Mononuclear cell (primary cell): ENCODE measurements at regions not wholly inside any gene's neighbourhood (a gene's known extent, or its start where the extent isn't known, plus 50 kb on each side); places are given as distances from the start of the nearest gene placed in this dataset.

Experiments
- H3K27me3 ChIP-seq: 2 replicates; pipeline ENCODE4 v1.6.0; 2011; ENCODE audit warnings: low read length, control low read depth; ENCODE audit not compliant: insufficient read depth
- H3K4me1 ChIP-seq: 2 replicates; pipeline ENCODE4 v1.5.1; 2011; ENCODE audit warnings: mild to moderate bottlenecking, low read length, control low read depth; ENCODE audit not compliant: insufficient read depth
- H3K4me3 ChIP-seq: 2 replicates; pipeline ENCODE4 v1.5.1; 2011; ENCODE audit warnings: mild to moderate bottlenecking, low read length, moderate library complexity
- H3K9me3 ChIP-seq: 2 replicates; pipeline ENCODE4 v1.5.1; 2011; ENCODE audit warnings: low read depth, mild to moderate bottlenecking, control low read depth, low read length

DNA sequence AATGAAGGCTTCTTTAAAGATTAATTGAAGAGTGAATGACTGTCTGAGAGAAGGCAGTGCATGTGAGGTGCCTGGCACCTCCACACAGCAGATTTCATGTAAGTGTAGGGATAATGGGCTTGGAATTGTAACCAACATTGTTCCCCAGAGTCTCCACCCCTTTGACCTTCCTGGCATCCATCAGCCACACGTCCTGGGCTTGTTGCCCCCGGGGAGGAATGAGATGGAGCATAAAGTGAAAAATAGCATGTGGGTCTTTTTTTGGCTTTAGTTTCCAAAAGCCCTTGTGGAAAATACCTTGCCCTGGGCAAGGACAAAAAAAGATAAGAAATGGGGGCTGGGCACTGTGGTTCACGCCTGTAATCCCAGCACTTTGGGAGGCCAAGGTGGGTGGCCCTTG, 242.2 kb upstream of the ECI2 start:
- Histone ChIP-seq H3K4me3 (no peak overlapping the region), H3K4me1 (no peaks in the 10 kb centered on the region), H3K9me3 (no peaks in the 10 kb centered on the region), H3K27me3 (no peaks in the 10 kb centered on the region)

DNA sequence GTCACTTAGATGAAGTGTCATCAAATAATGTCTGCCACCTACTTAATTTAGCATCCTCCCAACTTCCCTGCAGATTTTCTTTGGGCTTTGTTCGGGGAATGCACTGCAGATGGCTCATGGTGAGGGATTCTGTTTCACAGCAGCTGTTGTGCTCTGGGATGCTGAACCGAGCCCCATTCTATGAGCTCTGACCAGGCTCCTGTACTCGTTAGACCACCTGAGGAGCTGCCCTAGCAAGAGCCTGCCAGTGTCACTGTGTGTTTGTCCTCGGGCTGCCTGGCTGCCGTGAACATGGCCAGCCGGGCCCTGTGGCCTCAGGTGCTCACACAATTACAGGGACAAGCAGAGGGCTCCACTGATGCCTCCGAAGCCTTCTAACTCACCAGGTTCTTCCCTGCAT, 238.8 kb upstream of the ECI2 start:
- Histone ChIP-seq H3K4me3 (no peak overlapping the region), H3K27me3 (no peaks in the 10 kb centered on the region), H3K4me1 (no peaks in the 10 kb centered on the region), H3K9me3 (no peaks in the 10 kb centered on the region)

DNA sequence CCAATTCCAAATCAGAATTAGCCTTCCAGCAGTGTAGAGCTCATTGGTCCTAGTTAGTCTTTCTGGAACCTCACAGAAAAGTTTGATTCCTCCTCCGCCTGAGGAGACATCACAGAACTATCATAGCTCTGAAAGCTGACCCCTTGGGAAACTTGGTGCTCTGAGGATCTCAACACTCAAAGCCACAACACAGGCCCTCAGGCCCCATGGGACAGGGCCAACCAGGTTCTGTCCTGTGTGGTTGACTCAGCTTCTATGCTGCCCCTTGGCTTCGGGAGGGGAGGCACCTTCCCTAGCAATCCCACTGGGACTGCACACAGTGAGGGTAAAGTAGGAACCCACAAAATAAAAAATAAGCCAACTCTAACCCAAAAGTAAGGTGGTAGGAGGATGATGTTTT, 237.5 kb upstream of the ECI2 start:
- H3K4me3 ChIP-seq, result no peak overlapping the region
- H3K9me3 ChIP-seq, result no peaks in the 10 kb centered on the region
- no peaks in the 10 kb centered on the region for H3K27me3 ChIP-seq
- H3K4me1 ChIP-seq, result no peaks in the 10 kb centered on the region

DNA sequence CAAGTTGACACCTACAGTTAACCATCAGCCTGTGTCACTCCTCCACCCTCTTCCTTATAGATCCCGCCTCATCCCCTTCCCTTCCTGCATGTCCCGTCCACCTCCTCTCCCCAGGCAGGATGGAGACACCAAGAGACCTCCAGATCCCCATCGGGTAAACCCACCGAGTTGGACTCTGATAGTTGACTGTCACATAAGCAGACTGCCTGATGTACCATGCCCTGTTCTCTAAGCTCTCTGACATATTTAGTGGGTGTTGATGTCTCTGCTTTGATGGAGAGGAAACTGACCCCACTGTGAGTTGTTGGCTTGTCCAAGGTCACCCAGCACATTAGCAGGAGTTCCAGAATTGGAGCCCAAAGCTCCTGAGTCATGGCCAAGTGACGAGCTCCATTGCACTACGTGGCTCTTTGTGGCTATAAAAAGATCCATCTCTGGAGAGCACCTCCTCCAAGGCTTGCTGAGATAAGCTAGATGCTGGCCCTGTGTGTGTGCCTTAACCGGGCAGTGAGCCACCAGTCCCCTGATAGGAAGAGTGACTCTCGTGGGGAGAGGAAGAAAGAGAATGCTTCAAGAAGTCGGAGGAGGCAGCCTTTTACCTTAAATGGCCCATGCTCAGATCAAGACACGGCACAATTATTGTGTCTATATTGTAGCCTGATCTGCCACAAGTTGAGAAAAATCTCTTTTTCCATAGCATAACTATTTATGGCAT, 236.0 kb upstream of the ECI2 start:
- Histone ChIP-seq H3K4me3 (no peak overlapping the region), H3K4me1 (no peaks in the 10 kb centered on the region), H3K27me3 (no peaks in the 10 kb centered on the region), H3K9me3 (no peaks in the 10 kb centered on the region)

DNA sequence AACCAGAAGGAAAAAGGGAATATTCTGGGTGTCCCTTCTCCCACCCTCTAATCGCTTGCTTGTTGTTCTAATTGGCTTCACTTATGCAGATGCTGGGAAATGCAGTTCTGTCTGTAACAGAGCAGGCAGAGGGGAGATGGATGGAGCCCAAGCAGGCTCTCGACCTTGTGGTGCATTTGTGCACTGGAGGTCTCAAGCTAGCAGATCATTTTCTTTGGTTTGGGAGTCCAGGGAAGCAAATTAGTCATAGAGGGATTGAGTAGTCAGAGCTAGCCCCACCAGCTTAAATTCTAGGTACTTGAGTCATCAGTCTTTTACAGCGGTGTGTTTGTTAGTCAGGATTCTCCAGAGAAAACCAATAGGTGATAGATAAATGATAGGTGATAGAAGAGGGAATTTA, 234.7 kb upstream of the ECI2 start:
- Histone ChIP-seq H3K9me3 (no peaks in the 10 kb centered on the region), H3K27me3 (no peaks in the 10 kb centered on the region), H3K4me3 (no peak overlapping the region), H3K4me1 (no peaks in the 10 kb centered on the region)

DNA sequence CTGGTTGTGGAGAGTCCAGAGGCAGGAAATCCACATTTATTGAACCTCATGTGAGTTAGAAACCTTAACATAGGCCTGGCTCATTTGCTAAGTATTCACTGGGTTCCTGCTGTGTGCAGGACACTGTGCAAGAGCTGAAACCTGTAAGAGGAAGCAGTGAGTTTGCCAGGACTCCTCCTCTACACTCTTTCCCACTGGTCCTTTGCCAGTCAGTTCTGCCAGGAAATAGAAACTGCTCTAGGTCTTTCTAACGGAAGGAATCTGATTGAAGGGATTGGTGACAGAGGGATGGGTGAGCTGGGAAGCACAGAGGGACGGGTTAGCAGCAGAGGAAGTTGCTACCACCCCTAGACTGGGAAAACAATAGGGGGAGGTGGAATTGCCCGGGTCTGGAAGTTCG, 234.2 kb upstream of the ECI2 start:
- no peaks in the 10 kb centered on the region for H3K4me1 ChIP-seq
- H3K4me3 ChIP-seq, result no peak overlapping the region
- no peaks in the 10 kb centered on the region for H3K27me3 ChIP-seq
- H3K9me3 ChIP-seq, result no peaks in the 10 kb centered on the region

DNA sequence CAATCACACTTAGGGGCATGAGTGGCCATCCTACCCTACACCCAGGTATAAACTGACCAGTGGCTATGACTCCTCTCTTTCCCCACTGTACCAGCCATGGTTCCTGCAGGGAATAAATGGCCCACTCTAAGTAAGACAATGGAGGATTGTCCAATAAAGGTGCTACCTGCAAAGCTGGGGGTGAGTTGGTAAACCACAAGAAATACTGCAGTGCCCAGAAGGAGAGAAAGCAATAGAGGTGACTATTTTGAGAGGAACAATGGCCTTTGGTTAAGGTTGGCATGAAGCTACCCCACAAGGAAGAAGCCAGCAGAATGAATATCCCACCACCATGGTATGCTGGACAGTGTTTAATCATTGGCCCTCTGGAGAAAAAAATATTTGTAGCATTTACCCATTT, 233.3 kb upstream of the ECI2 start:
- Histone ChIP-seq H3K4me3 (no peak overlapping the region), H3K4me1 (no peaks in the 10 kb centered on the region), H3K27me3 (no peaks in the 10 kb centered on the region), H3K9me3 (no peaks in the 10 kb centered on the region)

DNA sequence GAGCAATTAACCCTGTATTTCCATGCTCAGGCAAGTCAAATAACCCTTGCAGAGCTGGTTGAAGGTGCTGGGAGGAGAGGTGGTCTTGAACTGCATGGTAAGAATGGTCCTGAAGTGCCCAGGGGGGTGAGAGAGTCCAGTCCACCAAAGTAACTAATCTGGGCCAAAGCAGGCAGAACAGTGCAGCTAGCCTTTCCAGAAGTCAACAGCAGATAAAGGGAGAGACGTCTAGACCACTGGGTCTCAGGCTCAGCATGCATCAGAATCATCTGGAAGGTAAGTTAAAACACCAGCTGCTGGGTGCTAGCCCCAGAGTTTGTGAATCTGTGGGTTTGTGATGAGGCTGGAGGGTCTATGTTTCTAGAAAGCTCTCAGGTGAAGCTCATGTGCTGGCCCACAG, 232.3 kb upstream of the ECI2 start:
- H3K27me3 ChIP-seq, result no peaks in the 10 kb centered on the region
- no peak overlapping the region for H3K4me3 ChIP-seq
- H3K9me3 ChIP-seq, result no peaks in the 10 kb centered on the region
- no peaks in the 10 kb centered on the region for H3K4me1 ChIP-seq

DNA sequence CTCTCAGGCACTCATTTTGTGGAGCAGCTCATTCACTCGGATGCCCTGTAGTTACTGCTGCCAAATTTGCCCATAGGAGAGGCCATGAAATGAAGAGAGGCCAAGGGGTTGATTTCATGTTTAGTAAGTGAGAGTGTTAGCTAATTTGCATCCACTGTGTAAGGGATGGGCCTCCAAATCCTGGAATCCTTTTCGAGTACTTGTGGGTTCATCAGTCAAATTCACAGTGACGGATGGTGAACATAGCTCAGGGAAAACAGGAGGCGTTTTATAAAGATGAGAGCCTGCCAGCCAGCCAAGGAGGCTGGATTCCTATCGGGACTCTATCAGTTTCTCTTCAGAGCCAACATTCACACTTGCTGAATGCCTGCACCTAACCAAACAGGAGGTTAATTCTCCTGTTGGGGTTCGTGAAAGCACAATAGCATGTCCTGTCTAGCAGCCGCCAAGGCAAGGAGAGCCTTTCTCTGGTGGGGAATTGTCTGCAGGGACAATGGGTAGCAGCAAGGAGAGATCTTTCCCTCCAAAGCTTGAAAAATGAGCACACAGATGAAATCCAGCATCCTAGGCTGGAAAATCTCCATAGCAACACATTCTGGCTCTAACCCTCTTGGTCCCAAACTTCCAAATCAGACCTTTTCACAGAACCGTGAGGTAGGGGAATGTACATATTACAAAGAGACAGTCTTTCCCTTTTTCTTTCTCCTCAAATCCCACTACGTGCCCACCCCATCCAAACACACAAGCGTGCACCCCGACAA, 231.4 kb upstream of the ECI2 start:
- Histone ChIP-seq H3K4me3 (no peak overlapping the region), H3K27me3 (no peaks in the 10 kb centered on the region), H3K9me3 (no peaks in the 10 kb centered on the region), H3K4me1 (no peaks in the 10 kb centered on the region)

DNA sequence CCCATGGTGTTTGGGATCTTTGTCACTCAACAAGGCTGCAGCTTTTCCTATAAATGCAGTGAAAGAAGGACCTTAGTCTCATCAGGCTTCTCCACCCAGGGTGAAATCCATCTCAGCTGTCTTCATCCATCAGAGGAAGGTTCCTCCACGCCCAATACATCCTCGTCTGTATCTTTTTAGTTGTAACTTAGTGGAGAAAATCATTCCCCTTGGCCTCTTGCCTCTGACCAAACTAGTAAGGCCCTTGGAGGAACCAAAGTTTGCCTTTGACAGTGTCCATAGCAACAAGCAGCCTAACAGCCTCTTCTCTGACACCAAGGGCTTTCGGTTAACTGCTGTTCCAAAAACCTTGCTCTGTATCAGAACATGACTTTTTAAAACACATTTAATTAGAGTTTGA, 230.3 kb upstream of the ECI2 start:
- no peak overlapping the region for H3K4me3 ChIP-seq
- no peaks in the 10 kb centered on the region for H3K9me3 ChIP-seq
- H3K27me3 ChIP-seq, result no peaks in the 10 kb centered on the region
- no peaks in the 10 kb centered on the region for H3K4me1 ChIP-seq

DNA sequence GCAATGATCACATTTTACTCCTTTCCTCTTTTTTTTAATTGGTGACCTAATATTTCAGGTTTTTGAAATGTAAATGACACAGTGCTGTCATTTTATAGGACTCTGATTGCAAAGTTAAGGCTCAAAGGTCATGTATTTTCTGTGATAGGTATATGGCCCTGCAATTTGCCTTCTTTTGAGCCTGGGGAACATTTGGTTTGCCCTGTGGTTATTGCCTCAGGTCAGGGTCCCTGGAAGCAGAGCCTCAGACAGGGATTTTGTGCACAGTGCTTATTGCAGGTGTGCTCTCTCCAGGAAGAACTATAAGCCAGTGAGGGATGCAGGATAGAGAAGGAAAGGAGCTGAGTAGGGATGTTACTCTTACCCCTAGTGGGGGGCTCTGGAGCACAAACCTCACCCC, 229.3 kb upstream of the ECI2 start:
- H3K4me3 ChIP-seq, result no peak overlapping the region
- H3K4me1 ChIP-seq, result no peaks in the 10 kb centered on the region
- no peaks in the 10 kb centered on the region for H3K27me3 ChIP-seq
- no peaks in the 10 kb centered on the region for H3K9me3 ChIP-seq

DNA sequence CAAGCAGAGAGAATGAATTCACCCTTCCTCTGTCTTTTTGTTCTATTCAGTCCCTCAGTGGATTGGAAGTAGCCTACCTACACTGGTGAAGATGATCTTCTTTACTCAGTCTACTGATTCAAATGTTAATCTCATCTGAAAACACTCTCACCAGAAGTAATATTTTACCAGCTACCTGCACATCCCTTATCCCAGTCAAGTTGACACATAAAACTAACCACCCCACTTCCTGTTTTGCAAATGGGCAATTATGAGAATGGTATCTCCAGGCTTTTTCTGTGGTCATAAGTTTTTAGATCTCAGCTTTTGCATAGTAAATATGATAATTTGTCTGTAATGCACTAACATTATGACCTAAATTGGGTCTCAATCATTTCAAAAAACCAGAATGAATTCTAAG, 228.8 kb upstream of the ECI2 start:
- H3K27me3 ChIP-seq, result no peaks in the 10 kb centered on the region
- no peaks in the 10 kb centered on the region for H3K4me1 ChIP-seq
- no peaks in the 10 kb centered on the region for H3K9me3 ChIP-seq
- no peak overlapping the region for H3K4me3 ChIP-seq

DNA sequence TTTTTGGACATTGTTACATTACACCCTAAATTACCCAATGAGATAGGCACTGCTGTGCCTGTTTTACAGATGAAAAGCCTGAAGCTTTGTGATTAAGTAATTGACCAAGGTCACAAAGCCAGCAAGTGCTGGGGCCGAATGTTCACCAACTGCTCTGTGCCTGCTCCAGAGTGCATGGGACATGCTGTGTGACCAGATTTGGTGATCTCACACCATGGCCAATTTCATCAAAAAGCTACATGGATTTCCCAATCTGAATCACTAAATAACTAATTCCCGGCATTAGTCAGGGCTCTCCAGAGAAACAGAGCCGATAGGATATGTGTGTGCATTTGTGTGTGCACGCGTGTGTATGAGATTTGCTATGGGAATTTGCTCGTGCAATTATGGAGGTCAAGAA, 228.3 kb upstream of the ECI2 start:
- no peaks in the 10 kb centered on the region for H3K9me3 ChIP-seq
- no peak overlapping the region for H3K4me3 ChIP-seq
- no peaks in the 10 kb centered on the region for H3K27me3 ChIP-seq
- no peaks in the 10 kb centered on the region for H3K4me1 ChIP-seq

DNA sequence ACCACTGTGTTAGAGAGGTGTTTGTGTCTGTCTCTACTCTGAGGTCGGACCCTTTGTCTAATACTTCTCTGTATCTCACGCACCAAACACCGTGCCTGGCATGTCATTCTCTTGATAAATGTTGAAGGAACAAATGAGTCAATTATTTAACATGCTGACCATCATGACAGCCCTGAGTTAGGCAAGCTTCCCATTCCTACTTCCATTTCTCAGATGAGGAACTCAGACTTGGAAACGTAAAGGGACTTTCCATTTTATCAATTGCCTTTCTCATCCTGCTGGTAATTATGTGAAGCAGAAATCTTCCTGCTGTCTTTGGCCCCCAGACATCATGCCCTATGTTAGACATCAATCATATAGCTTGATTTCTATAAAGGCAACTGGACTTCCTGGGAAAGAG, 227.0 kb upstream of the ECI2 start:
- H3K9me3 ChIP-seq, result no peaks in the 10 kb centered on the region
- H3K27me3 ChIP-seq, result no peaks in the 10 kb centered on the region
- H3K4me3 ChIP-seq, result no peak overlapping the region

DNA sequence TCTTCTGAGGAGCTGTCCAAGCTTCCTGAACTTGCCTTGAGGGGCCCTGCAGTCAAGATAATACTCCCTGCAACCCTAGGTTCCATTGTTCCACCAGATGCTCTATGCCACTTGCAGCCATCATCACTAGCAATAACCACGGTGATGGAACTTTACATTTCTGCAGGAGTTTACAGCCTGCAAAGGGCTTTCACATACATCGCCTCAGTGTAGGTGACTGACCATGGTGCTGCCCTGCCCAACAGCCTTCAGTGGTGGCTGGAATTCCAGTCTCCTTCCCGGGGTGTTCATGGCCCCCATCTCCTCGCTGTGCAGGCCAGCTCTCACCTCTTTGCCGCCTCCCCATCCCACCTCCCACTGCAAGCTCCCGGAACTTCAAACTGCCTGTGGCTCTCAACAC, 225.5 kb upstream of the ECI2 start:
- Histone ChIP-seq H3K4me1 (no peaks in the 10 kb centered on the region), H3K4me3 (no peak overlapping the region), H3K27me3 (no peaks in the 10 kb centered on the region), H3K9me3 (no peaks in the 10 kb centered on the region)

More for the DNA sequence above, 227.0 kb upstream of the ECI2 start:
- H3K4me1 ChIP-seq, result no peaks in the 10 kb centered on the region

DNA sequence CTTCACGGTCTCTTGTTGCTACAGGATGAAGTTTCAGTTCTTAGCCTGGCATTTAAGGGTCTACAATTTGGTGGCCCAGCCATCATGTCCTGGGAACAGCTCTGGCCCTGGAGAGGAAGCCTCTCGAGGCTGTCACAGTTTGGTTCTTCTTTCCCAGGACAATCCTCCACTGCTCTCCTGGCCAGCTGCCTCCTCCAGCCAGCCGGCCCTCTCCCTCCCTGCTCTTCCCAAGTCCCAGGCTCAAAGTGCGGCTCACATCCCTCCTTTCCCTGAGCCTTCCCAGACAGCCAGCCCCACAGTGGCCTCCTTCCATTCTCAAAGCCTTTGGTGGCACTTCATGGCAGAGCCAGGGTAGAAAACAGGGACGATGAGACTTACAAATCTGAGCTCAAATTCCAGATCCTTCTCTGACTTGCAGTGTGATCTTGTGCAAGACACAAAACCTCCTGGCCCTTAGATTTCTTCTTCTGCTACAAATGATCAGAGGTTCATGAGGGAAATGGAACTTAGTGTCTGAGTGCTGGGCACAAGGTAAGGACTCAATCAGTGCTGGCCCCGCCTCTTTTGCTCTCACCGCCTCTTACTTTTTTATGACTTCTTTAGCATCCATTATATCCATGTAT, 223.8 kb upstream of the ECI2 start:
- Histone ChIP-seq H3K9me3 (no peaks in the 10 kb centered on the region), H3K4me3 (no peak overlapping the region), H3K27me3 (no peaks in the 10 kb centered on the region), H3K4me1 (no peaks in the 10 kb centered on the region)
